ENCODE measurements at regions not wholly inside any gene's neighbourhood (a gene's known extent, or its start where the extent isn't known, plus 50 kb on each side); places are given as distances from the start of the nearest gene placed in this dataset.
"Not testable (repeated sequence)": the region's sequence is repeated elsewhere in the genome, so short reads cannot be mapped to it uniquely, and the experiment has no call there.

- no peak for DNase-seq
These were observed 73.2 kb downstream of the ZIC4 start for GRCh38 chr3:147333098-147333497.

GRCh38 chr3:147328711-147329110 lies 77.6 kb downstream of the ZIC4 start:
- DNase-seq, result no peak

- DNase-seq, result no peak
These were observed 82.0 kb downstream of the ZIC4 start for GRCh38 chr3:147324356-147324755.

GRCh38 chr3:147318900-147319299 lies 87.4 kb downstream of the ZIC4 start:
- DNase-seq, result no peak

GRCh38 chr3:147317080-147317479 lies 89.3 kb downstream of the ZIC4 start:
- DNase-seq, result not testable (repeated sequence)

GRCh38 chr3:147313513-147313912 lies 92.8 kb downstream of the ZIC4 start:
- DNase-seq, result no peak

GRCh38 chr3:147312786-147313280 lies 93.5 kb downstream of the ZIC4 start:
- no peak for DNase-seq

GRCh38 chr3:147311716-147312115 lies 94.6 kb downstream of the ZIC4 start:
- no peak for DNase-seq

GRCh38 chr3:147305533-147306250 lies 100.7 kb downstream of the ZIC4 start:
- no peak for DNase-seq

GRCh38 chr3:147304756-147305155 lies 101.6 kb downstream of the ZIC4 start:
- DNase-seq, result no peak

- no peak for DNase-seq
These were observed 104.6 kb downstream of the ZIC4 start for GRCh38 chr3:147301781-147302180.

- DNase-seq, result no peak
These were observed 106.7 kb downstream of the ZIC4 start for GRCh38 chr3:147299656-147300055.

- DNase-seq, result no peak
These were observed 107.8 kb downstream of the ZIC4 start for GRCh38 chr3:147298511-147298982.

GRCh38 chr3:147297761-147298350 lies 108.5 kb downstream of the ZIC4 start:
- DNase-seq, result no peak

- DNase-seq, result not testable (repeated sequence)
These were observed 119.0 kb downstream of the ZIC4 start for GRCh38 chr3:147287370-147287769.

- DNase-seq, result no peak
These were observed 136.4 kb downstream of the ZIC4 start for GRCh38 chr3:147269907-147270306.

- DNase-seq, result no peak
These were observed 138.9 kb downstream of the ZIC4 start for GRCh38 chr3:147267434-147267833.

GRCh38 chr3:147257944-147258343 lies 148.4 kb downstream of the ZIC4 start:
- no peak for DNase-seq

- DNase-seq, result no peak
These were observed 149.6 kb downstream of the ZIC4 start for GRCh38 chr3:147256739-147257138.

GRCh38 chr3:147246906-147247305 lies 159.4 kb downstream of the ZIC4 start:
- no peak for DNase-seq

- not testable (repeated sequence) for DNase-seq
These were observed 160.7 kb downstream of the ZIC4 start for GRCh38 chr3:147245638-147246037.

- DNase-seq, result not testable (repeated sequence)
These were observed 161.3 kb downstream of the ZIC4 start for GRCh38 chr3:147245022-147245421.

- DNase-seq, result no peak
These were observed 161.9 kb downstream of the ZIC4 start for GRCh38 chr3:147244397-147244796.

- DNase-seq, result no peak
These were observed 165.8 kb downstream of the ZIC4 start for GRCh38 chr3:147240581-147240980.

All from AML-193 (cell line).